A673 (cell line): ENCODE measurements at regions not wholly inside any gene's neighbourhood (a gene's known extent, or its start where the extent isn't known, plus 50 kb on each side); places are given as distances from the start of the nearest gene placed in this dataset.

ENCODE experiments used
- BruUV-seq: library from RNA; stranded (reverse); fragments of 400-500 nt; replicated peaks from 2 replicates; lab custom pipeline; 2021; lab: Mats Ljungman, UMichigan
- CTCF ChIA-PET: fragments of 300-600 bp; sonication (Branson Sonifier 250); formaldehyde crosslinking; loops from one replicate; lab custom pipeline; 2022; ENCODE audit warnings: antibody characterized with exemption; lab: Charles Lee
- POLR2A ChIA-PET: fragments of 300-600 bp; sonication (Branson Sonifier 250); formaldehyde crosslinking; loops from one replicate; lab custom pipeline; 2022; ENCODE audit warnings: antibody characterized with exemption; ENCODE audit not compliant: low non-redundant PET; lab: Charles Lee
- DNase-seq: peaks from one replicate; pipeline ENCODE4 v3.0.0-alpha.2; 2015; ENCODE audit warnings: low spot score
- H3K27ac ChIP-seq: fragments of 200-600 bp; sonication (generic); 2 replicates; pipeline ENCODE4 v1.5.1; 2016; ENCODE audit warnings: mixed run types, low read depth, mild to moderate bottlenecking, mixed read lengths, antibody characterized with exemption, low read length; ENCODE audit not compliant: poor library complexity, severe bottlenecking
- H3K27me3 ChIP-seq: fragments of 200-600 bp; sonication (generic); replicated peaks from 2 replicates; pipeline ENCODE4 v1.6.1; 2017; ENCODE audit warnings: mixed run types, low read depth, mild to moderate bottlenecking, mixed read lengths, antibody characterized with exemption, low read length; ENCODE audit not compliant: insufficient read depth, poor library complexity
- H3K36me3 ChIP-seq: fragments of 200-600 bp; sonication (generic); 2 replicates; pipeline ENCODE4 v1.6.1; 2016; ENCODE audit warnings: mixed run types, mild to moderate bottlenecking, mixed read lengths, antibody characterized with exemption, low read length; ENCODE audit not compliant: insufficient read depth, poor library complexity, severe bottlenecking
- H3K4me1 ChIP-seq: fragments of 200-600 bp; sonication (generic); 2 replicates; pipeline ENCODE4 v1.6.1; 2017; ENCODE audit warnings: mixed run types, mild to moderate bottlenecking, mixed read lengths, antibody characterized with exemption, low read length; ENCODE audit not compliant: insufficient read depth, poor library complexity, severe bottlenecking
- H3K4me3 ChIP-seq: fragments of 200-600 bp; sonication (generic); 2 replicates; pipeline ENCODE4 v1.5.1; 2016; ENCODE audit warnings: low read depth, mixed run types, mild to moderate bottlenecking, mixed read lengths, low read length; ENCODE audit not compliant: poor library complexity, severe bottlenecking
- H3K9me3 ChIP-seq: fragments of 200-600 bp; sonication (generic); 2 replicates; pipeline ENCODE4 v1.6.1; 2016; ENCODE audit warnings: mixed run types, low read depth, mild to moderate bottlenecking, mixed read lengths, antibody characterized with exemption, low read length; ENCODE audit not compliant: poor library complexity, severe bottlenecking
- EZH2 ChIP-seq: fragments of 200-600 bp; sonication (generic); IDR thresholded peaks from 2 replicates; pipeline ENCODE4 v1.6.1; 2017; ENCODE audit warnings: borderline replicate concordance, low read depth, mild to moderate bottlenecking, mixed read lengths, antibody characterized with exemption, low read length; ENCODE audit not compliant: poor library complexity, severe bottlenecking
- intact Hi-C: fragments of 100-400 bp; cut with micrococcal nuclease; formaldehyde crosslinking; loops from one replicate; pipeline ENCODE4 v1.10.0; 2022; ENCODE audit not compliant: unreplicated experiment
- TF ChIP-seq, protein P1 (sequence below): fragments of 300-800, 200-600 bp; sonication (generic); conservative IDR thresholded peaks from 2 replicates; pipeline ENCODE4 v1.5.1; 2017; ENCODE audit warnings: low read depth, mild to moderate bottlenecking, antibody characterized with exemption, low read length, moderate library complexity, mixed read lengths

DNA sequence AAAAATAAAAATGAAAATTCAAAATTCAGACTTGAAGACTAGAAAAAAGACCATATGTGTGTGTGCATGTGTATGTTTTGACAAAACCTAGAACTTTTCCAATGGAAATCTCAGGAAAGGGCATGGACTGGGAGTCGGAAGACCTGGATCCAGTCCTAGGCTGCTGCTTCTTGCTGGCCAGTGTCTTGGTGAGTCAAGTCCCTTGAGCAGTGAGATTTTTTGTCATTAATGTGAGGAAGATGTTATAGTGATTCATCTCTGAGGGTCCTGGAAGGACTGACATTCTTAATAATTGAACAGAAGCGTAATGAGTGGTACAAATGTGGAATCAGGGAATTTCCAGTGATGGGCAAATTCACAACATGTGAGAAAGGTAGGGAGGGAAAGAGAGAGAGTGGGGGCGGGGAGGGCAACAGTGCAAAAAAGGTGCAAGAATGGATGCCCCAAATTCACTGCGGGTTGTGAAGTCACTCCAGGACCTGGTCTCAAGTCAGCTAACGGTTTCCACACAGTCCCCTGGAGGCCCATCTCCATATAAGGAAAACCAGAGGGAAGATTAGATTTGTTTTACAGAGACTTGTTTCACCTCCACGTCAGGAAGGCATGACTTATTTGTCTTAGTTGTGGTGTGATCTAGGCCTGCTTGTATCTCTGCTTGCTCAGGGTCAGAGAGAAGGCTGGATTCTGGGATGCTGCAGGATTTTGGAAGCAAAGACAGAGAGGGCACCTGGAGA, 201.7 kb downstream of the BUB3 start:
- POLR2A ChIA-PET, result no interaction called here
- Histone ChIP-seq H3K27ac (no peak overlapping the region), H3K9me3 (no peaks in the 10 kb centered on the region), H3K36me3 (no peaks in the 10 kb centered on the region), H3K4me1 (no peaks in the 10 kb centered on the region), H3K4me3 (no peak overlapping the region), H3K27me3 (no peaks in the 10 kb centered on the region)
- no peak for DNase-seq
- intact Hi-C loops, result no loop called here
- TF ChIP-seq, protein P1, sequence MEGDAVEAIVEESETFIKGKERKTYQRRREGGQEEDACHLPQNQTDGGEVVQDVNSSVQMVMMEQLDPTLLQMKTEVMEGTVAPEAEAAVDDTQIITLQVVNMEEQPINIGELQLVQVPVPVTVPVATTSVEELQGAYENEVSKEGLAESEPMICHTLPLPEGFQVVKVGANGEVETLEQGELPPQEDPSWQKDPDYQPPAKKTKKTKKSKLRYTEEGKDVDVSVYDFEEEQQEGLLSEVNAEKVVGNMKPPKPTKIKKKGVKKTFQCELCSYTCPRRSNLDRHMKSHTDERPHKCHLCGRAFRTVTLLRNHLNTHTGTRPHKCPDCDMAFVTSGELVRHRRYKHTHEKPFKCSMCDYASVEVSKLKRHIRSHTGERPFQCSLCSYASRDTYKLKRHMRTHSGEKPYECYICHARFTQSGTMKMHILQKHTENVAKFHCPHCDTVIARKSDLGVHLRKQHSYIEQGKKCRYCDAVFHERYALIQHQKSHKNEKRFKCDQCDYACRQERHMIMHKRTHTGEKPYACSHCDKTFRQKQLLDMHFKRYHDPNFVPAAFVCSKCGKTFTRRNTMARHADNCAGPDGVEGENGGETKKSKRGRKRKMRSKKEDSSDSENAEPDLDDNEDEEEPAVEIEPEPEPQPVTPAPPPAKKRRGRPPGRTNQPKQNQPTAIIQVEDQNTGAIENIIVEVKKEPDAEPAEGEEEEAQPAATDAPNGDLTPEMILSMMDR, result no peak
- TF ChIP-seq EZH2, result no peak
- CTCF ChIA-PET, result no interaction called here
- no TSS peak for BruUV-seq

- ChIA-PET POLR2A (no interaction called here), CTCF (no interaction called here)
- Histone ChIP-seq H3K4me1 (no peaks in the 10 kb centered on the region), H3K27me3 (no peaks in the 10 kb centered on the region), H3K9me3 (no peaks in the 10 kb centered on the region), H3K36me3 (no peaks in the 10 kb centered on the region), H3K4me3 (no peak overlapping the region), H3K27ac (no peak overlapping the region)
- intact Hi-C loops, result no loop called here
- no peak for DNase-seq
- no peak for TF ChIP-seq EZH2
- TF ChIP-seq, protein P1, result no peak
- BruUV-seq, result no TSS peak
These were observed 202.6 kb downstream of the BUB3 start for GRCh38 chr10:123356799-123357198.

DNA sequence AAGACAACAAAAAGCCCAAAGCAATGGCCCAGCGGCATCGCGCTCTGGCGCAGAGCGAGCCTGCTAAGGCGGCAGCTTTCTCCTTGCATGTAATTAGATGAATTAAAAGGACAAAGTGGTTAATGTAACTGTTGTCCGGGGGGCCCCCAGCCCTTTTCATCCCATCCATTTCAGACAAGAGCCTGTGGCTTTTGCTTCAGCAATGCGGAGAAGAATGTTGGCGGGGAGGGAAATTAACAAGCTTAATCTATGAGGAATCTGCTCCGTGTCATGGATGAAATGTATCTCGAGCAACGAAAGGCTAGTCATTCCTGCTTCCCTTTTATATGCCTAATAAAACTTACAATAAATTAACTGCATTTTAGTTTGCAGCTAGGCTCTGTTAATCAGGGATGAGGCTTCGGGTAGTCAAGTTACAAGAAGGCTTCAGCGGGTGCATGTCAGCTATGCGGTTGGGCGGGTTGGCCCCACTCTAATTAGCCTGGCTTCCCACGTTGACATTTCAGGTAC, 203.3 kb downstream of the BUB3 start:
- Histone ChIP-seq H3K4me3 (no peak overlapping the region), H3K9me3 (no peaks in the 10 kb centered on the region), H3K27ac (no peak overlapping the region), H3K36me3 (no peaks in the 10 kb centered on the region), H3K4me1 (no peaks in the 10 kb centered on the region), H3K27me3 (no peaks in the 10 kb centered on the region)
- DNase-seq, result no peak
- intact Hi-C loops, result no loop called here
- POLR2A ChIA-PET, result no interaction called here
- CTCF ChIA-PET, result no interaction called here
- TF ChIP-seq, protein P1, result no peak
- no peak for TF ChIP-seq EZH2
- BruUV-seq, result no TSS peak
